ENCODE measurements at regions not wholly inside any gene's neighbourhood (a gene's known extent, or its start where the extent isn't known, plus 50 kb on each side); places are given as distances from the start of the nearest gene placed in this dataset.

DNA sequence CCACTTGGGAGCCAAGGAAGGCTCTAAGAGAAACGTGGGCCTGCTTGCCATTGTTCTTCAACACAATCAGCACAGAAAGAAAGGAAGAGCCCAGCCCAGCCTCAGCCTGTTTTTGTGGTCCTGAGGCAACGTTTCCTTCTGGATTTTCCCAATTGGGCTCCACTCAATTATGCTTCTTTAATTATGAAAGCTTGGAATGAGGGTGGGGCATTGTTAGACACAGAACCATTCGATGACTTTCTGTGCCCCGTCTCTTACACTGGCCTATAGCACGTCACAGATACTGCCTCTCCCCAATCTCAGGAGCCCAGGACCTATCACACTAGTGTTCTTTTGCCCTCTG, 207.4 kb downstream of the ZFP36L2 start:
- intact Hi-C loops (cut with micrococcal nuclease), result no loop called here

More for the DNA sequence above, 207.4 kb downstream of the ZFP36L2 start:
- Histone ChIP-seq H3K36me3 (ENCODE audit: control insufficient read depth in 2 of 2, extremely low read depth in 1 of 2, insufficient read depth in 2 of 2, low read length in 2 of 2) (no peaks in the 10 kb centered on the region), H2AFZ (ENCODE audit: low read depth, low read length) (no peak overlapping the region), H3K4me1 (ENCODE audit: control insufficient read depth, extremely low read depth, insufficient read depth, low read length) (no peaks in the 10 kb centered on the region), H3K4me3 (replicated peaks in 1 of 3; ENCODE audit: insufficient read depth in 1 of 3, low read depth in 1 of 3, low read length in 3 of 3) (no peak overlapping the region), H3K9me1 (replicated peaks; ENCODE audit: control insufficient read depth, extremely low read depth, insufficient read depth, low read length) (no peaks in the 10 kb centered on the region), H3K27me3 (ENCODE audit: control insufficient read depth in 2 of 2, insufficient read depth in 2 of 2, low read length in 2 of 2) (peaks cover 2 to 6% of the 10 kb centered on the region in 2 experiments), H3K27ac (ENCODE audit: insufficient read depth, low read depth, low read length) (no peak overlapping the region), H3K4me2 (ENCODE audit: insufficient read depth, low read length) (no peak overlapping the region), H3K79me2 (ENCODE audit: control insufficient read depth, insufficient read depth, low read length) (no peaks in the 10 kb centered on the region), H3K9me3 (replicated peaks; ENCODE audit: control insufficient read depth, insufficient read depth, low read length) (no peaks in the 10 kb centered on the region), H3K9ac (replicated peaks; ENCODE audit: extremely low read depth, insufficient read depth, low read length) (no peak overlapping the region), H4K20me1 (replicated peaks; ENCODE audit: control insufficient read depth, extremely low read depth, insufficient read depth, low read length) (no peaks in the 10 kb centered on the region)
- TF ChIP-seq, protein P1, sequence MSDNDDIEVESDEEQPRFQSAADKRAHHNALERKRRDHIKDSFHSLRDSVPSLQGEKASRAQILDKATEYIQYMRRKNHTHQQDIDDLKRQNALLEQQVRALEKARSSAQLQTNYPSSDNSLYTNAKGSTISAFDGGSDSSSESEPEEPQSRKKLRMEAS (IDR thresholded peaks at IDR 0.05; ENCODE audit: insufficient read depth, insufficient read length), result no peak
- no peak for TF ChIP-seq GATA2 (IDR thresholded peaks at IDR 0.05; ENCODE audit: insufficient read depth, insufficient read length, low read depth, low read length)
- no peak for TF ChIP-seq CTCF (IDR thresholded peaks at IDR 0.05; ENCODE audit: extremely low read depth in 1 of 2, insufficient read depth in 1 of 2, low read depth in 1 of 2, low read length in 2 of 2)
- TF ChIP-seq EZH2 (IDR thresholded peaks at IDR 0.05; ENCODE audit: borderline replicate concordance, low read depth, low read length, severe bottlenecking), result no peak
- TF ChIP-seq MYC (IDR thresholded peaks at IDR 0.05; ENCODE audit: low read depth, low read length), result no peak
- TF ChIP-seq FOS (IDR thresholded peaks at IDR 0.05; ENCODE audit: borderline replicate concordance, insufficient read depth, low read length), result no peak
- TF ChIP-seq POLR2AphosphoS5 (IDR thresholded peaks at IDR 0.05; ENCODE audit: insufficient read depth, low read depth, low read length), result no peak
- TF ChIP-seq POLR2A (IDR thresholded peaks at IDR 0.05; ENCODE audit: low read depth, low read length), result no peak
- TF ChIP-seq JUN (IDR thresholded peaks at IDR 0.05; ENCODE audit: borderline replicate concordance, insufficient read depth, insufficient read length, low read depth), result no peak
- no TSS peak for BruUV-seq (replicated peaks)
- FAIRE-seq (no peak), DNase-seq (ENCODE audit: low read depth, low spot score) (no peak)
- ChIA-PET POLR2A (no interaction called here), CTCF (interaction anchor here (1.4 kb wide), 1 partner anchor 121 kb away, joined by 4 read pairs; no protein-coding TSS in a partner anchor)
- dilution Hi-C loops (cut with MboI; ENCODE audit: extremely low pct_ligation_motif_present, low sequenced_read_pairs), result no loop called here

All from endothelial cell of umbilical vein (primary cell).